Thyroid gland (tissue), 4 donors: ENCODE measurements at regions not wholly inside any gene's neighbourhood (a gene's known extent, or its start where the extent isn't known, plus 50 kb on each side); places are given as distances from the start of the nearest gene placed in this dataset.

Experiments used
- CTCF ChIP-seq, 6 experiments: fragments of 200-600 bp in 3 of 6; fragments of 450-650 bp in 3 of 6; sonication (generic) in 3 of 6; IDR thresholded peaks; one replicate each; pipeline ENCODE4 v1.5.1; 2016 to 2019; ENCODE audit warnings: antibody characterized with exemption in 6 of 6, mild to moderate bottlenecking in 2 of 6, inconsistent platforms in 1 of 6, moderate library complexity in 1 of 6
- POLR2A ChIP-seq, 2 donors: fragments of 450-650 bp; IDR thresholded peaks; one replicate each; pipeline ENCODE4 v1.6.1; 2017; ENCODE audit warnings: antibody characterized with exemption in 2 of 2, mild to moderate bottlenecking in 2 of 2, moderate library complexity in 1 of 2

GRCh38 chr6:51414361-51414760 lies 595.7 kb downstream of the TFAP2B start:
- TF ChIP-seq CTCF (IDR thresholded peaks at IDR 0.05) (no peak), POLR2A (IDR thresholded peaks at IDR 0.05) (no peak)
